OCI-LY7 (cell line): ENCODE measurements at regions not wholly inside any gene's neighbourhood (a gene's known extent, or its start where the extent isn't known, plus 50 kb on each side); places are given as distances from the start of the nearest gene placed in this dataset.

Experiments used
- BruUV-seq: library from RNA; stranded (reverse); fragments of 400-500 nt; replicated peaks from 2 replicates; lab custom pipeline; 2021; lab: Mats Ljungman, UMichigan
- CTCF ChIA-PET: fragments of 300-600 bp; sonication (Branson Sonifier 250); formaldehyde crosslinking; loops from one replicate; lab custom pipeline; 2022; ENCODE audit warnings: antibody characterized with exemption; ENCODE audit not compliant: unreplicated experiment; lab: Charles Lee
- POLR2A ChIA-PET: fragments of 300-600 bp; sonication (Branson Sonifier 250); formaldehyde crosslinking; loops from one replicate; lab custom pipeline; 2022; ENCODE audit warnings: antibody characterized with exemption; lab: Charles Lee
- DNase-seq: peaks from one replicate; pipeline ENCODE4 v3.0.0-alpha.2; 2015; ENCODE audit warnings: low spot score
- H2AFZ ChIP-seq: fragments of 200-600 bp; sonication (generic), shearing (Covaris generic); 2 replicates; pipeline ENCODE4 v1.6.1; 2014; ENCODE audit warnings: mild to moderate bottlenecking, antibody characterized with exemption, low read length, moderate library complexity
- H3K27ac ChIP-seq: fragments of 200-600 bp; sonication (generic); 2 replicates; pipeline ENCODE4 v1.5.1; 2014; ENCODE audit warnings: mixed run types, low read depth, mild to moderate bottlenecking, moderate library complexity, low read length, inconsistent platforms; ENCODE audit not compliant: poor library complexity, severe bottlenecking
- H3K36me3 ChIP-seq: fragments of 200-600 bp; sonication (generic); 2 replicates; pipeline ENCODE4 v1.6.1; 2014; ENCODE audit warnings: mild to moderate bottlenecking, antibody characterized with exemption, low read length, moderate library complexity, mixed read lengths; ENCODE audit not compliant: insufficient read depth
- H3K4me1 ChIP-seq: fragments of 200-600 bp; sonication (generic); 2 replicates; pipeline ENCODE4 v1.5.1; 2014; ENCODE audit warnings: mild to moderate bottlenecking, low read length; ENCODE audit not compliant: insufficient read depth, poor library complexity, severe bottlenecking
- H3K4me2 ChIP-seq: fragments of 200-600 bp; sonication (generic); 2 replicates; pipeline ENCODE4 v1.6.1; 2014; ENCODE audit warnings: mild to moderate bottlenecking, low read length
- H3K4me3 ChIP-seq: fragments of 200-600 bp; sonication (generic); 2 replicates; pipeline ENCODE4 v1.5.1; 2014; ENCODE audit warnings: mild to moderate bottlenecking, low read depth, low read length; ENCODE audit not compliant: poor library complexity, severe bottlenecking
- H3K79me2 ChIP-seq: fragments of 200-600 bp; sonication (generic); 2 replicates; pipeline ENCODE4 v1.6.1; 2016; ENCODE audit warnings: low read depth, mild to moderate bottlenecking, low read length, moderate library complexity, mixed read lengths; ENCODE audit not compliant: insufficient read depth
- H3K9me2 ChIP-seq: fragments of 200-600 bp; sonication (generic); 2 replicates; pipeline ENCODE4 v1.6.1; 2016; ENCODE audit warnings: mild to moderate bottlenecking, low read length, mixed read lengths; ENCODE audit not compliant: insufficient read depth
- H3K9me3 ChIP-seq: fragments of 200-600 bp; sonication (generic); 2 replicates; pipeline ENCODE4 v1.6.1; 2014; ENCODE audit warnings: mild to moderate bottlenecking, mixed run types, low read length, mixed read lengths
- H4K20me1 ChIP-seq: fragments of 200-600 bp; sonication (generic); 2 replicates; pipeline ENCODE4 v1.6.1; 2014; ENCODE audit warnings: mild to moderate bottlenecking, antibody characterized with exemption, low read length, moderate library complexity, mixed read lengths; ENCODE audit not compliant: insufficient read depth
- CTCF ChIP-seq: fragments of 200-600 bp; sonication (generic); conservative IDR thresholded peaks from 2 replicates; pipeline ENCODE4 v1.5.1; 2014; ENCODE audit warnings: mild to moderate bottlenecking, antibody characterized with exemption, low read length, moderate library complexity, mixed read lengths
- EZH2phosphoT487 ChIP-seq: fragments of 200-600 bp; sonication (generic); IDR thresholded peaks from 2 replicates; pipeline ENCODE4 v1.6.1; 2018; ENCODE audit warnings: low read depth, borderline replicate concordance, mild to moderate bottlenecking, mixed run types, antibody characterized with exemption, low read length, moderate library complexity, mixed read lengths
- intact Hi-C: fragments of 100-400 bp; cut with micrococcal nuclease; formaldehyde crosslinking; loops from one replicate; pipeline ENCODE4 v1.10.0; 2022; ENCODE audit not compliant: unreplicated experiment

- BruUV-seq: no TSS peak
- H3K4me1 ChIP-seq: no peaks in the 10 kb centered on the region
- no peak for TF ChIP-seq CTCF
- TF ChIP-seq EZH2phosphoT487: no peak
- no peak overlapping the region for H3K4me3 ChIP-seq
- no peaks in the 10 kb centered on the region for H4K20me1 ChIP-seq
- H3K4me2 ChIP-seq: no peak overlapping the region
- H3K9me2 ChIP-seq: no peaks in the 10 kb centered on the region
- no peaks in the 10 kb centered on the region for H3K9me3 ChIP-seq
- no peak overlapping the region for H3K27ac ChIP-seq
- ChIA-PET POLR2A (no interaction called here), CTCF (no interaction called here)
- H2AFZ ChIP-seq: no peak overlapping the region
- no peak for DNase-seq
- intact Hi-C loops: no loop called here
- H3K36me3 ChIP-seq: no peaks in the 10 kb centered on the region
- no peaks in the 10 kb centered on the region for H3K79me2 ChIP-seq
Measured at GRCh38 chr15:31824024-31824423, 206.3 kb upstream of the CHRNA7 start.

GRCh38 chr15:31828594-31828993, 201.7 kb upstream of the CHRNA7 start:
- Histone ChIP-seq H3K36me3 (no peaks in the 10 kb centered on the region), H4K20me1 (no peaks in the 10 kb centered on the region), H3K27ac (no peak overlapping the region), H3K4me3 (no peak overlapping the region), H3K79me2 (no peaks in the 10 kb centered on the region), H2AFZ (no peak overlapping the region), H3K9me2 (no peaks in the 10 kb centered on the region), H3K4me1 (no peaks in the 10 kb centered on the region), H3K4me2 (no peak overlapping the region), H3K9me3 (no peaks in the 10 kb centered on the region)
- TF ChIP-seq EZH2phosphoT487 (no peak), CTCF (no peak)
- CTCF ChIA-PET: no interaction called here
- DNase-seq: no peak
- POLR2A ChIA-PET: no interaction called here
- intact Hi-C loops: no loop called here
- BruUV-seq: no TSS peak

GRCh38 chr15:31830591-31830990, 199.7 kb upstream of the CHRNA7 start:
- BruUV-seq: no TSS peak
- Histone ChIP-seq H3K4me1 (no peaks in the 10 kb centered on the region), H3K4me3 (no peak overlapping the region), H3K79me2 (no peaks in the 10 kb centered on the region), H3K4me2 (no peak overlapping the region), H3K9me2 (no peaks in the 10 kb centered on the region), H3K9me3 (no peaks in the 10 kb centered on the region), H4K20me1 (no peaks in the 10 kb centered on the region), H2AFZ (no peak overlapping the region), H3K27ac (no peak overlapping the region), H3K36me3 (no peaks in the 10 kb centered on the region)
- ChIA-PET CTCF (no interaction called here), POLR2A (interaction anchor here (0.5 kb wide), 1 partner anchor 45 kb away, joined by 3 read pairs; no protein-coding TSS in a partner anchor)
- no peak for DNase-seq
- intact Hi-C loops: no loop called here
- TF ChIP-seq EZH2phosphoT487 (no peak), CTCF (no peak)
